ENCODE measurements at regions not wholly inside any gene's neighbourhood (a gene's known extent, or its start where the extent isn't known, plus 50 kb on each side); places are given as distances from the start of the nearest gene placed in this dataset.

GRCh38 chr15:53400986-53401385, 358.5 kb downstream of the WDR72 start:
- no peak for DNase-seq (ENCODE audit: low read depth in 3 of 3)

- no peak for DNase-seq (ENCODE audit: low read depth in 3 of 3)
Measured at GRCh38 chr15:53397041-53397616, 362.3 kb downstream of the WDR72 start.

GRCh38 chr15:53395871-53396270, 363.6 kb downstream of the WDR72 start:
- no peak for DNase-seq (ENCODE audit: low read depth in 3 of 3)

- DNase-seq (ENCODE audit: low read depth in 3 of 3) = no peak
Measured at GRCh38 chr15:53390549-53390948, 368.9 kb downstream of the WDR72 start.

GRCh38 chr15:53389271-53390037, 370.0 kb downstream of the WDR72 start:
- DNase-seq (ENCODE audit: low read depth in 3 of 3) = no peak

GRCh38 chr15:53384417-53384816, 375.0 kb downstream of the WDR72 start:
- DNase-seq (ENCODE audit: low read depth in 3 of 3) = no peak

GRCh38 chr15:53378096-53378800, 381.2 kb downstream of the WDR72 start:
- DNase-seq (ENCODE audit: low read depth in 3 of 3) = no peak

- no peak for DNase-seq (ENCODE audit: low read depth in 3 of 3)
Measured at GRCh38 chr15:53367740-53368139, 391.7 kb downstream of the WDR72 start.

GRCh38 chr15:53360881-53361280, 398.6 kb downstream of the WDR72 start:
- DNase-seq (ENCODE audit: low read depth in 3 of 3) = no peak

GRCh38 chr15:53359038-53359437, 400.4 kb downstream of the WDR72 start:
- DNase-seq (ENCODE audit: low read depth in 3 of 3) = no peak

GRCh38 chr15:53354874-53355273, 404.6 kb downstream of the WDR72 start:
- DNase-seq (ENCODE audit: low read depth in 3 of 3) = no peak

GRCh38 chr15:53351373-53351772, 408.1 kb downstream of the WDR72 start:
- no peak for DNase-seq (ENCODE audit: low read depth in 3 of 3)

- DNase-seq (ENCODE audit: low read depth in 3 of 3) = no peak
Measured at GRCh38 chr15:53346583-53346982, 412.9 kb downstream of the WDR72 start.

- no peak for DNase-seq (ENCODE audit: low read depth in 3 of 3)
Measured at GRCh38 chr15:53331328-53332190, 427.9 kb downstream of the WDR72 start.

GRCh38 chr15:53328341-53328740, 431.1 kb downstream of the WDR72 start:
- DNase-seq (ENCODE audit: low read depth in 3 of 3) = no peak

- DNase-seq (ENCODE audit: low read depth in 3 of 3) = no peak
Measured at GRCh38 chr15:53324061-53324460, 435.4 kb downstream of the WDR72 start.

GRCh38 chr15:53323191-53323590, 436.3 kb downstream of the WDR72 start:
- no peak for DNase-seq (ENCODE audit: low read depth in 3 of 3)

- no peak for DNase-seq (ENCODE audit: low read depth in 3 of 3)
Measured at GRCh38 chr15:53320816-53321215, 438.6 kb downstream of the WDR72 start.

GRCh38 chr15:53312707-53313106, 446.8 kb downstream of the WDR72 start:
- no peak for DNase-seq (ENCODE audit: low read depth in 3 of 3)

GRCh38 chr15:53310709-53311108, 448.8 kb downstream of the WDR72 start:
- DNase-seq (ENCODE audit: low read depth in 3 of 3) = no peak

GRCh38 chr15:53307952-53308624, 451.4 kb downstream of the WDR72 start:
- DNase-seq (ENCODE audit: low read depth in 3 of 3) = no peak
